CD4-positive, alpha-beta T cell treated with Interleukin-6 for 4 hours (primary cell): ENCODE measurements at regions not wholly inside any gene's neighbourhood (a gene's known extent, or its start where the extent isn't known, plus 50 kb on each side); places are given as distances from the start of the nearest gene placed in this dataset.
"Not testable (repeated sequence)": the region's sequence is repeated elsewhere in the genome, so short reads cannot be mapped to it uniquely, and the experiment has no call there.

Experiments used
- DNase-seq: peaks from one replicate; pipeline ENCODE4 v3.0.0-alpha.2; 2020; ENCODE audit warnings: mixed read lengths

DNA sequence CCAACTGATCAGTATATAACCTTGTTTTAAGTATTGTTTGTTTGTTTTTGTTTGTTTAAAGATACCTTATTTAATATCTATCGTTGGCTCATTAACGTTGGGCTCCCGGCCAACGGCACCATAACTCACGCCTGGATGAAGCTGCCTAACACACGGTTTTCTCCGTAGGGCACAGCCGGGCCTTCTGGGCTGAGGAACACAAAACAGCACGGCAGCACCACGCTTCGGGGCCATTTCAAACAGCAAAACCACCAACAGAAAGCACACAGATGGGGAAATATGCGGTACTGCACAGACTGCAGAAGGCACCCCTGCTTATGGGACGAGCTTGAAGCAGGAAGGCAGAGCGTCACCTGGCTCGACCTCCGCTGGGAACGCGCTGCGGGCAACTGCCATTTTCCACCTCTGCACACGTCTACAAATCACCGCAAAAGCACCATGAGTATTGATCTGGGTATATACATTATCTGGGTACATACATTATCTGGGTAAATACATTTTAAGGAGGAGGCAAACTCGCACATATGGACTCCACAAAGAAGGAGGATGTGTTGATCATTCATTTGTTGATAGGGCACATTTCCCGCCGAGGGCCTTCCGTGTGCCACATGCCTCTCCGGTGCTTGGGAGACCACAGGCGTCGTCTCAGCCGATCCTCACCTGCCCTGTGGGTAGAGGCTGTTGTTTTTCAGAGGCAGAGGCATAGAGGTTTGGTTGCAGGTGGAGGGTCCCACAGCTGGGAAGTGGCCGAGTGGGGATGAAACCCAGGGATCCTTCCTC lies 123.7 kb upstream of the ATP2B2 start:
- DNase-seq: no peak

DNA sequence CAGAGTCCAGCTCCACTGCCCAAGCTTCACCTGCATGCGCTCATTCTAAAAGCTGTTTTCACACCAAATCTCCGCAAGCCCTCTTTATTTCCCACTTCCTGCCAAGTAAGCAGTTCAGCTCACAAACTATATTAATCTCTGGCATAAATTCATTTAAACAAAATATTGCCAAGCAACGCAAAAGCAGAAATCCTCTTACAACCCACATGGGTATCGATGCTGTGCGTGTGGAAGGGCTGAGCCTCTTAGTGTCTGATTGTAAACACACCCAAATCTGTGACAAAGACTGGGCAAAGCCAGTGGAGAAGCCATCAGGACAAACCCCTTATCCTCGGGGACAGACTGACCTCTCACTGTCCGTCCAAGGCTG lies 124.3 kb upstream of the ATP2B2 start:
- no peak for DNase-seq

DNA sequence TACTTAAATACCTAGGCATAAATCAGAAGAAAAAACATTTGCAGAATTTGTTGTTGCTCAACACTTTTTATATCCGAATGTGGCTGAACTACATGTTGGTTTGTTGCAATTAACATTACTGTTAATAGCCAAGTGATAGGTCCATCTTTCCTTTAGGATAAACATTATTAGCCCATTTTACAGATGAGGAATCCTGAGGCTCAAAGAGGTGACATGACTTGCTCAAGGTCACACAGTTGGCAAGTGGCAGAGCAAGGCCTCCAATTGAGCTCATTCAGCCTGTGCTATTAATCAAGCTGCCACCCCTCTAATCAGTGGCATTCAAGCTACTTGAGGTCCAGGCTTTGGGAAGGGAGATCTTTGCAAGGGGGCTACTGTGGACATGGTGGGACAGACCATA lies 125.8 kb upstream of the ATP2B2 start:
- no peak for DNase-seq

DNA sequence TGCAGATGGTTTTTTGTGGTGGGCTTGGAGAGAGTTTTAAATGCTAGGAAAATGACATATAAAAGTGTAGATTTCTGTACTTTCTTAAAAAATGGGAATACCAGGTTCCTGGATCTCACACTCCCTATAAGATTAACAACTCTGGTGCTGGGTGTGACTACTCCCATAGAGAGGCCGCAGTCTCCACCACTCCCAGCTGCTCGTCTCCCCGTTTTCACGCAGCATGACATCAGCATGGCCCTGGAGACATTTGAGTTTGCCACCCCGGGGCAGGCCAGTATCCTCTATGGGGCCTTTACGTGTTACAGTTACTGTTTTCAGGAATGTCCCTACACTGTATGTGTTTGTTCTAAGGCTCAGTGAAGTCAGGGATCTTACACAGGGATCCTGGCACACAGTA lies 126.7 kb upstream of the ATP2B2 start:
- DNase-seq: no peak

DNA sequence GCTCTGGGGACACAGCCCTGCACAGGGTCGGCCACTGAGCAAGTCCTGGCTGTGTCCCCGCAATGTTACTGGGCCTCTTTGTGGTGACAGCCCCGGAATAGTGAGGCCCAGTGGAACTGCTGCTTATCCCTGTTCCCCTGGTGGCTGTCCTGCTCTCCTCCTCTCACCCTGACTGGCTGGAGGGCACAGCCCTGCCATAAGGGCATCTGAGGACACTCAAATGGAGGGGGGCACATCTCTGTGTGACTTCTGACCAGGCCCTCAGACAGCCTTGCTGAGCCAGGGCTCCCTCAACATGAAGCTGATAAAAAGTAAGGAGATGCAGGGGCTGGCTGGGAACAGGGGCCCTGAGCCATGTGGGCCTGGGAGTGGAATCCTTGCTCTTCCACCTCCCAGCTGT lies 127.4 kb upstream of the ATP2B2 start:
- no peak for DNase-seq

DNA sequence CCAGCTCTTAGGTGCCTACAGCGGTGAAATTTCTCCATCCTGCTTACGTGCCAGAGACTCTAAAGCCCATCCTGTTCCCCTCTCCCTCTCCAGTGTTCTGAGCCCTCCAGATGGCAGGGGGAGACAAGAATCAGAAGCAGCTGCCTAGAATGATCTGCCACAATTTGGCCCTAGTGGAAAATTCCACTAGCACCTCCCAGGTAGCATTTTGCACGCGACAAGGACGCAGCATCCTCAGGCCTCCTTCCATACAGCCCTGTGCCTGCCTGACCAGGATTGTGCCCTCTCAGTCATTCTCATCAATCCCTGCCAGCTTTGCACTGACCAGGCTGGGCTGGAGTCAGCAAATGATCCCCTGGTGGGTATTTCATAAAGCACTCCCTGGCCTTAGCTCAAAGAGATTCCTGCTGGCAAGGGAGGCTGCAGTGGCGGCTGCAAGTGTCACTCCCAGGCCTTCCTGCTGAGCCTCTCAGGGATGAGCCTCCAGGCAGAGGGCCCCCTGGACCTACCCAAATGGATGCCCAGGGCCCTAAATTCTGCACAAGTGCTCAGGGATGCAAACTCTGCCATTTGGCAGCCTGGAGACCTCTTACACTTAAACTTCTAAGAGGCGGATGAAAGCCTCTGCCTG lies 130.2 kb upstream of the ATP2B2 start:
- DNase-seq: no peak

DNA sequence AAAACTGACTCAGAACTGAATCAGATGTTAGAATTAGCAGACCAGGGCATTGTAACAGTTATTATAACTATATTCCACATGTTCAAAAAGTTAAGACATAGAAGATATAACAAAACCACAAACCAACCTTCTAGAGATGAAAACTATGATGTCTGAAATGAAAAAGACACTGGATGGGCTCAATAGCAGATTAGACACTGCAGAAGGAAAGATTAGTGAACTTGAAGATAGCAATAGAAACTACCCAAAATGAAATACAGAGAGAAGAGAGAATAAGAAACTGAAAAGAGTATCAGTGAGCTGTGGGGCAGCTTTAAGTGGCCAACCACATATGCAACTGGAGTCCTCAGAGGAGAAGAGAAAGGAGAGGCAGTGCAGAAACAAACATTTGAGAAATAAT lies 132.0 kb upstream of the ATP2B2 start:
- DNase-seq: no peak

DNA sequence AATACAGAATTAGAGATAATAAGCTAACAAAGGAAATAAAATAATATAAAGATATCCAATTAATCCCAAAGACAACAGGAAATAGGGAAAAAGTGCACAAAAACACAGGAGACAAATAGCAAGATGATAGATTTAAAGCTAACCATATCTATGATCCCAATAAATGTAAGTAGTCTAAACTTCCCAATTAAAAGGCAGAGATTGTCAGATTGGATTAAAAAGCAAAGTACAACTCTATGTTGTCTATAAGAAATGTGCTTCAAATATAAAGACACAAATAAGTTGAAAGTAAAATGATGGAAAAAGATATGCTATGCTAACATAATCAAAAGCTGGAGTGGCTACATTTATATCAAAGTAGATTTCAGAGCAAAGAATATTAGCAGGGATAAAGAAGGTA lies 133.1 kb upstream of the ATP2B2 start:
- no peak for DNase-seq

DNA sequence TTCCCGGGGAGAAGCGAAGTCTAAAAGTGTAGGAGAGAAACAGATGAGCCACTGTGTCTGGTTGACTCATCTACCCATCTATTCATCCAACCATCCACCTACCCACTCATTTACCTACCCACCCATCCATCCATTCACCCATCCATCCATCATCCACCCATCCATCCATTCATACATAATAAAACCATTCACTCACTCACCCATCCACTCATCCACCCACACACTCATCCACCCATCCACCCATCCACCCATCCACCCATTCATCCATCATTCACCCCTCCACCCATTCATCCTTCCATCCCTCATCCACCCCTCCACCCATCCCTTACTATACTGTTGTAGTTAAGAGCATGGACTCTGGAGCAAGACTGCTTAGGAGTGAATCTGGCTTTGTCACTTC lies 136.4 kb upstream of the ATP2B2 start:
- DNase-seq: no peak

DNA sequence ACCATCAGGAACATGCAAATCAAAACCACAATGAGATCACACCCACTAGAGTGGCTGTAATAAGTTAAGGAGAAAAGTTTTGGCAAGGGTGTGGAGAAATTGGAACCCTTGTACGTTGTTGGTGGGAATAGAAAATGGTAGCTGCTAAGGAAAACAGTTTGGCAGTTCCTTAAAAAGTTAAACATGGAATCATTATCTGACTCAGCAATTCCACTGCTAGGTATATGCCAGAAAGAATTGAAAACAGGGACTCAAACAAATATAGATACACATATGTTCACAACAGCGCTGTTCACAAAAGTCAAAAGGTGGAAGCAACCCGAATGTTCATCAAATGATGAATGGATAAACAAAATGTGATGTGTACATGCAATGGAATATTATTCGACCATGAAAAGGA lies 138.8 kb upstream of the ATP2B2 start:
- DNase-seq: no peak

DNA sequence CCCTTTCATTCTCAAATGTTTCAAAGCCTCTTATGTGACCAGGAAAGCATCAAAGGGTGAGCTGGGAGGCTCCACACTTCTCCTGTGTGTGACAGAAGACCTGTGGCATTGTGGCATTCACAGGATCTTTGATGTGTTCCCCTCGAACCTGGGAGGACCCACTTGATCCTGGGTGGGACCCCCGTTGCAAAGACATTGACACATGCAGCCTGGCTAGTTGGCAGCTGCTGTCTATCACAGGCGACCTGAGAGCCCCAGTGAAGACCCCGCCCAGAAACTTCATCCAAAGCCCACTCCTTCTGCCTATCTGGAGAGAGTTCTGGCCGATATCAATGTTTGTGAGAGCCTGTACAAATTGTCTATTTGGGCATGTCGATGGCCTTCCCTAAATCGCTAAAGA lies 140.4 kb upstream of the ATP2B2 start:
- no peak for DNase-seq

DNA sequence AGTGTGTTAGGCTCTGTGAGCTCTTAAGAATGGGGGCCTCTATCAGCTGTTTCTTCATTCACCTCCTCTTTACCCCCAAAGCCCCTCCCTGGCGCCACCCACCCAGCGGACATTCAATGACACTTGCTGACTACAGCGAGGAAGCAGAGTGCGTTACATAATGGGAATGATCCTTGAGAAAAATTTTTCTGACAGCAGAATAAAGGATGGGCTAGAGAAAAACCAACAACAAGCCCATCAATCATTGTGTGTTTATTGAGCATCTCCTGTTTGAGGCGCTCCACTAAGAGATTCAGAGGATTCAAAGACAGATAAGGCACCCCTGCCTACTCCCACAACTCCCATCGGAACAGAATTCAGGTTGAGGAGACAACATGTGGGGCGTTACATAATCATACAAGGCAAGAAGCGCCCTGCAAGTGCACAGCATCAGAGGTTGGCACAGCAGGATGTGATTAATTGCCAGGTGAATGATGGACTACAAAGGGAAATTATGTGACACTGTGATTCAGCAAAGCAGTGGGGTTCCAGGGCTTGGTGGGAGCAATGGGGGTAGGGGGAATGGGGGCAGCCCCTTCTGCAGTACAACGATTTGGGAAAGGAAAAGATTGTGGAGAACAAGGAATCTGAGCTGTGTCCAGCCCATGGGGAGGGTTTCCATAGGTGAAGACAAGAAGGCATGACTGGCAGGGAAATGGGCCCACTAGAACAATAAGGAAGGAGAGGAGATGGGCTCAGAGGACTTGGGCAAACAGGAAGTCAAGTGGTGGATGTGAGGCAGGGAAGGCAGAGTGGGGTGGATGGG lies 141.3 kb upstream of the ATP2B2 start:
- DNase-seq: no peak

DNA sequence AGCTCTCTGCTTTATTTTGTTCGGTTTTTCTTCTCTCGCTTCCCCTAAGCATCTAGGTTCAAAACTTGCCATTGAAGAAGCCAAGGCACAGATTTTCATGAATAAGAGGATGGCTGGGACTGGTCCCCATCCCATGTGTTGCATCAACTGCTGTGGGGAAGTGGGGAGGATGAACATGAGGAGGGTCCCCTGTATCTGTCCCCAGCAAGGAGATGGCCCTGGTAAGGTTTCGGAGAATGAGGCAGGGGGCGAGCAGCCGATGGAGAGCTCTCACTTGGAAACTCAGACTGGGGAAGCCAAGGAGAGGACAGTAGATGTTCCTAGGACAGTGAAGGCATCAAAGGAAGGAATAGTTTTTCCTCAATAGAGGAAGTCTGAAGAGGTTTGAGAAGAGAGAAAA lies 142.0 kb upstream of the ATP2B2 start:
- no peak for DNase-seq

DNA sequence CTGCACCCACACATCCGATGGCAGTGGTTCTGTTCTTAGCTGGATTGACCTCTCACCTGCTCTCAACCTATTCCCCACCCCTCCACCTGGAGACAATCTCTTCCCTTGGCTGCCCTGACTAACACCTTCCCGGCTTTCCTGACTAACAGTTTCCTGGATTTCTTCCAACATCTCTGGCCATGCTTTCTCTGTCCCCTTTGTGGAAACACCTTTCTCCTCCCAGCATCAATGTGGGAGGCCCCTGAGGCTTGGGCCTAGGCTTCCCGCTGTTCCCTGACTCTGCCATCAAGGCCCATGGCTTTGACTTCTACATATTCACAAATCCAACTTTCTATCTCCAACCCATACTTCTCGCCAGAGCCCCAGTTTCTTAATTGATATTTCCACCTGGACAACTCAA lies 142.8 kb upstream of the ATP2B2 start:
- DNase-seq: no peak

DNA sequence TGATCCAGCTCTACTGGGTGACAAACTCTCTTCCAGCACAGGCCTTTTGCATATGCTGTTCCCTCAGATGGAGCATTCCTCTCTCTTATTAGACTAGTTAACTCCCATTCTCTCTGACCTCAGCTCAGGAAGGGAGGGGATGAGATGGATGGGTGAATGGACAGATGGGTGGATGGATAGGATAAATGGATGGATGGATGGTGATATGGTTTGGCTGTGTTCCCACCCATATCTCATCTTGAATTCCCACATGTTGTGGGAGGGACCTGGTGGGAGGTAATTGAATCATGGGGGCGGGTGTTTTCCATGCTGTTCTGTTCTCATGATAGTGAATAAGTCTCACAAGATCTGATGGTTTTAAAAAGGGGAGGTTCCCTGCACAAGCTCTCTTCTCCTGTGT lies 144.1 kb upstream of the ATP2B2 start:
- not testable (repeated sequence) for DNase-seq

DNA sequence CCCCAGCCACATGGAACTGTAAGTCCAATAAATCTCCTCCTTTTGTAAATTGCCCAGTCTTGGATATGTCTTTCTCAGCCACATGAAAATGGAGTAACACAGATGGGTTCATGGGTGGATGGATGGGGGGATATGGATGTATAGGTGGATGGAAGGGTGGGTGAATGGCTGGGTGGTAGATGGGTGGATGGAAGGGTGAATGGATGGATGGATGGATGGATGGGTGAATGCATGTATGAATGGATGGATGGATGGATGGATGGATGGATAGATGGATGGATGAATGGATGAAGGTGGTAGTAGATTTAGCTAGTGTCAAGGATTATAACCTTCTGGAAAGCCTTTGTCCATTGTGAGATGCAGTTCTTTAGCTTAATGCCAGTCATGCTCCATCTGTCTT lies 146.1 kb upstream of the ATP2B2 start:
- DNase-seq: no peak

DNA sequence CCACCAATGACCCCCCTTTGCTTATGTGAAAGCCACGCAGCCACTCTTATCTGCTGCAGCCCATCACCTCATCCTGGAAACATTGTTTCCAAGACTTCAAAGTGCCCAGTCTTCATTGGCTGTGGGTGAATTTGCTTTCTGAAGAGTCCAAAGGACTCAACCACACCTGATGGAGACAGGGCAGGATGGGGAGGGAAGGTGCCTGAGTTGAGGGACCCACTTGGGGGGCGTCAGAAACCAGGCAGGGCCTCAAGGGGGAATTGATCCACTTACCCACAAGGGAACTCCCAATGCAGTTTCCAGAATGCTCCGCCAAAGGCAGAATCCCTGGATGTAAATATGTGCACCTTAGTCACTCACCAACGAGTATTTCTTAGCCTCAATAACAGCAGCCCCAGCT lies 147.9 kb upstream of the ATP2B2 start:
- DNase-seq: no peak

DNA sequence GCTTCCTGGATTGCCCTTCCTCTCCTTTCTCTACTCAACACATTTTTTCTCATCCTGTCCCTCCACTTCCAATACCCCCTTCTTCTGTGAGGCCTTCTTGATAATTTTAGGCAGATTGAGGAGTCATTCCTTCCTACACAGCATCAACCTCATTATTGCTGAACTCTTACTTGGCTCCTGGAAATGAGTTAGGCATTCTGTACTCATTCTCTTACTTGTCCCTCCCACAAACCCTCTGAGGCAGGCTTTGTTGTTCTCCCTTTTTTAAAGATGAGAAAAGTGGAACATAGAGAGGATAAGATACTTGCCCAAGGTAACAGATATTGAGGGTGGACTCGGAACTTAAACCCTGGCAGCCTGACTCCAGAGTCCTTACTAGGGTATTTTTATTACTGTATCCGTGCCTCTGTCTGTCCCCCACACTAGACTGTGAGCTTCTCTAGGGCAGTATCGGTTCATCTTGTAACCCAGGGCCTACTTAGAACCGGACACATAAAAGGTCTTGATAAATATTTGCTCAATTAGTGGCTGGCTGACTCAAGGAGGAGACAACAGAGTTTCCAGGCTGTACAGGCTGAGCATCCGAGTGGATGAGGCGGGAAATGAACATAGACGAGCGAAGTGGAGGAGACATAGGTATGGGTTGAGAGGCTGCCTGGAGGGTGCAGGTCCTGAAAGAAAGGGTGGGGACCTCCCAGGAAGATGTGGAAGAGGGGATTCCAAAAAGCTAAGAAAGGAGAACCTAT lies 148.7 kb upstream of the ATP2B2 start:
- DNase-seq: no peak

DNA sequence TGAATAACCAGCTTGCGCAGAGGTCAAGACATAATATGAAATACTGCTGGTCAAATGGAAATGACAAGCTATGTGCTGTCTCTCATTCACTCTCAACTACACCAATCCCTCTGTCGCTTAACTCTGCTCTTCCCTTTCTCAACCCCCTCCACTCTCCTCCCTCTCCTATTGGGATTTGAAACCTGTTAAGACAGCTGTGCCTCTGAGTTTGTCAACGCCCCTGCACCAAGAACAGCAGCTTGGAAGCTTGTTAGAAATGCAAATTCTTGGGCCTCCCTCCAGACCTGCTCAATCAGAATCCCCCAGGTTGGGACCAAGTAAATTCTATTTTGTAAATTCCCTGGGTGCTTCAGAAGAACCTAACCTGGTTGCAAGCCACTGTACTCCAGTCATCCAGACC lies 149.7 kb upstream of the ATP2B2 start:
- DNase-seq: no peak

DNA sequence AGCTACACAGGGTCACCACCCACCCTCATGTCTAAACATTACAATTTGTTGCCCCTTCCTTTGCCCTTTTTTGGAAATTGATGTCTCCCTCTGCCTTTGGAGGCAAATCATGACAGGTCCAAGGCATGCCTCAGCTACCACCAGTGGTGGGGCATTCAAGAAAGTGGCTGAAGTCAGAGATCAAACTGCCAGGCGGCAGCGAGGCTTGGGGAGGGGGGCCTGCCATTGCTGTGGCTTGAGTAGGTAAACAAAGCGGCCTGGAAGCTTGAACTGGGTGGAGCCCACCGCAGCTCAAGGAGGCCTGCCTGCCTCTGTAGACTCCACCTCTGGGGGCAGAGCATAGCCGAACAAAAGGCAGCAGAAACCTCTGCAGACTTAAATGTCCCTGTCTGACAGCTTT lies 152.0 kb upstream of the ATP2B2 start:
- DNase-seq: not testable (repeated sequence)

DNA sequence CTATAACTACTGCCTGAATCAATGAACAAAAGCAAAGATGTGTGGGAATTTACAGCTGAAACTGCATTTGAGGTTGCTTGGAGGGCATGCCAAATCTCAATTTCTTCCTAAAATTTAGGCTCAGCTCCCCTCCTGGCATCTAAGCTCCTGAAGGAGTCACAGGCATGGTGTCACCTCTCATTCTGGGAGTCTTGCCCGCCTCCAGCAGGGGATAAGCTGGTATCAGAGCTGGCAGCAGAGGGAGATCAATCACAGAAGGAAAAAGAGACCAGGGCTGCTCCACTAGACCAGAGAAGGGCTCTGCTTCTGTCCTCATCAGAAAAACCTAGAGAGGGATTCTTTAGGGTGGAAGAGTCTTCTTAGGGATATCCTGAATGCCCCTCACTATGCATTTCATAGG lies 150.4 kb upstream of the SLC6A11 start:
- DNase-seq: no peak

DNA sequence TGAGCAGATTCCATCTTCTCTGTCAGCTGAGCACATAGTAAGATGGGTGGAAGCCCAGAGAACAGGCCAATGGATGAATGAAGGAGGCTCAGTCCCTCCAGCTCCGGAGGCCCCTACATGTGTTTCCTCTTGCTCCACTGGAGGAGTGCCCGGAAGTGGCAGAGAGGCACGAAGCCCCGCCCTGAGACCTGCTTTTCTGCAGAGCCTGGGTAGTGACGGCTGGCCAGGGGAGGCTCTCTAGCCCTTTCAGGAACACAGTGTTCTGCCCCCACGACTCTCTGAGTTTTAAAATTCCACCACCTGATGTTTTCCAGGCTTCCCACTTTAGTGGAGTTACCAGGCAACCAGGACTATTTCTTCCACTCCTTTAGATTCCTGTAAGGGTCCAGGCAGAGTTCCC lies 149.4 kb upstream of the SLC6A11 start:
- no peak for DNase-seq

DNA sequence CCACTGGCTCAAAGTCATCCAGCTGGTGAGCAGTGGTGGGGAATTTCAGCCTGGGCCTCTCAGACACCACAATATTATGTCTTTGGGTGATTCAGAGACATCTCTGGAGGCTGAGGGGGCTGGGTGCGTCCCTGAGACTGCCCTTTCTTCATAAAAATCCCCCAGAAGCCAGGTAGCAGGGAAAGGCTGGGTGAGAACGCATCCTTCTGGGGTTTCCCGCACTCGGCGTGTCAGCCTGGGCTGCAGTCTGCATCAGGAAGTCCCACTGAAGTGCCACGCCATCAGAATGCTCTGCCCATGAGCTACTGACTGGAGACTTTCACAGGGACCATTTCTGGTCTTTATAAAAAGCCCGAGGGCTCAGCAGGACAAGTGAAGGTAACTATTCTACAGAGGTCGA lies 148.8 kb upstream of the SLC6A11 start:
- DNase-seq: no peak
